ENCODE measurements at regions not wholly inside any gene's neighbourhood (a gene's known extent, or its start where the extent isn't known, plus 50 kb on each side); places are given as distances from the start of the nearest gene placed in this dataset.
A peak's percentile ranks its signal among the peaks of the same experiment; 100 is the strongest.

- no peak for DNase-seq
Measured at GRCh38 chr11:100536979-100537378, 150.1 kb upstream of the ARHGAP42 start.

DNA sequence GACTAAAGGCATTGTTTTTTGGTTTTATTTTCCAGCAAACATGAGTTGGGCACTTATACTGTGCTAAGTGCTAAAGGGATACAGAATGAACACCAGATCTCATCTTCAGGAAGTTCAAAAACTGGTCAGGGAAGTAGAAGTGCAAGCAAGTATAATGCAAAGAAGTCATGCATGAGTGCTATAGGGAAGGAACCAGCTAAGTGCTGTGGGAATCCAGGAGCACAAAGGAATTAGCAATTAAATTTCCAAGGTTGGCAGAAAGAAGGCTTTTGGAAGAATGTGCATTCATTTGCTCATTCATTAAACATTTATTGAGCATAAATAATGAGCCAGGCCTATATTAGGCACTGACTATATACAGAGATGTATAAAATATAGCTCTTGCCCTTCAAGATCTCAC lies 143.7 kb upstream of the ARHGAP42 start:
- DNase-seq = no peak

GRCh38 chr11:100545556-100545955 lies 141.5 kb upstream of the ARHGAP42 start:
- no peak for DNase-seq

DNA sequence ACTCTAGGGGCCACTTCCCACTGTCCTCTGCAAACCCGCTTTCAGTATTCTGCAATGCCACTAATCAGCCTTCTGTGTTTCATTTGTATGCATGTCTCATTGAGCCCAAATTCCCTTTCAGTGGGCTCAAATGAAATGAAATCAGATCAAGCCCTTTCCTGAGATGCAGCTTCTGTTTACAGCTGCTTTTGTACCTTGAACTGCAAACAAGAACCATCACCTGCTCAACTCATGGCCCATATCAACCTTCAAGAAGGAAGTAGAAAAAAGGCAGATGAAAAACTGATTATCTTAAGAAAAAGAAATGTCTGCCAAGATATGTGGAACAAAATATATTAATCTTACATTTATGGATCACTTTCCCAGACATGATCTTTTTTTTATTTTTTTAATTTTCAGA lies 141.1 kb upstream of the ARHGAP42 start:
- DNase-seq = no peak

DNA sequence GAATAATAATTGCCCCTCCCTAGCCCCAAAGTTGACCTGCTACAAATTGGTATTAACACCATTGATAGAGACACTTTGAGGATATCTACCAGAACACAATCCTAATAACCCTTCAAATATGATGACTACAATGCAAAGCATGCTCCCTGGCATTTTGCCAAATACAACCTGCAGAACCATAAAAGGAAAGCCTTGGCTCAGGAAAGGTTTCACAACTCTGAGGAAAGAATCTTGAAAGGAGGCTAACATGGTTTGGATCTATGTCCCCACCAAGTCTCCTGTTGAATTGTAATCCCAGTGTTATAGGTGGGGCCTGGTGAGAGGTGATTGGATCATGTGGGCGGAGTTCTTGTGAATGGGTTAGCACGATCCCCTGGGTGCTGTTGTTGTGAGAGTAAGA lies 140.4 kb upstream of the ARHGAP42 start:
- DNase-seq = no peak

DNA sequence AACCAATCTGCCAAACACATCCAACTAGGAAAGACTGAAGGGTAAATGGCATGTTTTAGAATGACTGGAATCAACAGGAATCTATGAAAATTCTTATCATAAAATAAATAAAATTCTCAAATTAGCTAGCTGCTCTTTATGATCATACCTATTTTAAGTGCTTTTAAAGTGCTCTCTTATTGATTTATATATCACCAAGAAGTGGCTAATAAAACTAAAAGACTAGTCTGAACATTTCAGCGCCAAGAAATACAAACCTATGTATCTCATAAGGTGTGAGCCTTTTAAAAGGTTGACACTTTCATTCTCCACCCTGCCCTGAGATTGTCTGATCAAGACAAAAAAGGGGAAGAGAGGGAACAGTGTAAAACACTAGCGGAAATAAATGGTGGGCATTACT lies 136.8 kb upstream of the ARHGAP42 start:
- DNase-seq = no peak

GRCh38 chr11:100550912-100551632 lies 136.0 kb upstream of the ARHGAP42 start:
- no peak for DNase-seq

GRCh38 chr11:100555931-100556330 lies 131.2 kb upstream of the ARHGAP42 start:
- no peak for DNase-seq

DNA sequence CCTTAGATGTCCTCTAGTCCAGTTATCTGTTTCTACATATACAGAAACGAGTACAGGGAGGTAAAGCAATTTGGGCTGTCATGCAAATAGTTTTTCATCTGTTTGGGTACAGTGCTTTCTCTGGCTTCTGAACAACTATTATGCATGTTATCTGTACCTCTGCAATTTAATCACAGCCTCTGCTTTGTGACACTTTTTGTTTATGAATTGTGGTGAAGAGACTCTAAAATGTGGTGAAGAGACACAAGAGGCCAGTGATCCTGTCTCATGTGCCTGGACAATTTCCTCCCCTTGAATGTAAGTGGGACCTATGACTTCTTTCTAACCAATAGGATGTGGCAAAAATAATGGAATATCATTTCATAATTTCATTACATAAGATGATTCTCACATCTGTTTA lies 130.3 kb upstream of the ARHGAP42 start:
- no peak for DNase-seq

GRCh38 chr11:100557830-100558611 lies 129.1 kb upstream of the ARHGAP42 start:
- DNase-seq = no peak

- no peak for DNase-seq
Measured at GRCh38 chr11:100560606-100561005, 126.5 kb upstream of the ARHGAP42 start.

- DNase-seq = no peak
Measured at GRCh38 chr11:100561323-100561722, 125.8 kb upstream of the ARHGAP42 start.

DNA sequence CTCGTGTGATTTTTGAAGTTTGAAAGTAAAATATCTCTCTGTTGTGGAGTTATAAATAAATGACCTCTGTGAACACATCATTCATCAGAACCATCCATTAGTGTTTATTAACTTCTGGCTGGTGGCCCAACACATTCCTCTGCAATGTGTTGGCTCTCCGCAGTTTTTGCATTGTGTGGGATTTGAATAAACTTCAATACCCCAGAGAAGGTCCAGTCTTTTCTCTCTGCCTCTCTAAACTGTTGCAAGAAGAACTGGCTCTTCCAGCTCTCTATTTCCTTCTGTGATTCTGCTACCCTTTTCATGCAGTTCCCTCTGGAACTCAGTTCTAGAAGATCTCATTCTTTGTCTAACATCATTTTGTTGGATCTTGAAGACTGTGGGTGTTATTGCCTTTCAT lies 125.0 kb upstream of the ARHGAP42 start:
- no peak for DNase-seq

- DNase-seq = no peak
Measured at GRCh38 chr11:100563541-100564280, 123.4 kb upstream of the ARHGAP42 start.

GRCh38 chr11:100573911-100574513 lies 113.1 kb upstream of the ARHGAP42 start:
- no peak for DNase-seq

GRCh38 chr11:100574894-100575769 lies 112.0 kb upstream of the ARHGAP42 start:
- DNase-seq = no peak

- peak; percentile 19 for DNase-seq
Measured at GRCh38 chr11:100575860-100576717, 111.0 kb upstream of the ARHGAP42 start.

- DNase-seq = no peak
Measured at GRCh38 chr11:100576718-100577021, 110.4 kb upstream of the ARHGAP42 start.

- no peak for DNase-seq
Measured at GRCh38 chr11:100578831-100579311, 108.2 kb upstream of the ARHGAP42 start.

DNA sequence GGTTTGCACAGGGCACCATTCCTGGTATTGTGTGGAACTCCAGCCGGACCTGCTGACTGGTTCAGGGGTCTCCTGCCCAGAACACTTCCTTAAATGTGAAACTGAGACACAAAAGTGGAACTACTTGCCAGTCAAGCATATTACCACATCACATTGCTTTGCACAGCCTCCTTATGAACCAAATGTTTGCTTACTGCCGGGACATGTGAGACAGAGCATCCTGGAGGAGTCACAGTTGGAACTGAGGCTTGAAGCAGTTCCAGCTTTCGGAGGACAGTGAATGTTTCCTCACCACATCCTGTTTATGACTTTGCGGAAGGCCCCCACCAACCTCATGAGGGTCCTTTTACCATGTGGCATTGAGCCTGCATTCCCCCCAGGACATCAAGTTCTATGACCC lies 105.8 kb upstream of the ARHGAP42 start:
- peak; percentile 75 for DNase-seq

Data from MV-4-11 (cell line).